ENCODE measurements at regions not wholly inside any gene's neighbourhood (a gene's known extent, or its start where the extent isn't known, plus 50 kb on each side); places are given as distances from the start of the nearest gene placed in this dataset.

DNA sequence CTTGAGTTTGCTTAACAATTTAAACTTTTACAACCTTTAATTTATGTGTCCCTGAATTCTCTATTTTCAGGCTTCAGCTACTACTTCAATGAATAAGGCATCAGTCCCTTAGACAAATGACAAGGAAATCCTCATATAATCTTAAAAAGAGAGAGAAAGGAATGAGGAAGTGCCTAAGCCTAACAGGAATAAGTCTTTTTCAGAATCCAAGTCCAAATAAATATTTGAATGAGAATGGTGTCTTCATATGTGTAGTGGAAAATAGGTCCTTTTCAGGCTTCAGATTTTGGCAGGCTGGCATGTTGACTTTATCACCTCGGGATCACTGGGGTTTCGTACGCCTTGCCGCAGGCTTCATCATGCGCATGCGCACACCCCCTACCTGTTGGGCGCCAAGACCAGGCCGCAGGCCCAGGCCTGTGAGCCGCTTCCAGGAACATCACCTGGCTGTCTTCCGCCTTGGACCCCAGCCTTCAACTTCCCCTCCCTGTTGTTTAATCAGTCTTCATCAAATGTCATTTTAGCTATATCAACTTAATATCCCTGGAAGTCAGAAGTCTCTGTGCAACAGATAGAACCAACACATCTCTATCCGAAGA lies 334.5 kb downstream of the SOX2 start:
- no peaks in the 10 kb centered on the region for H3K4me1 ChIP-seq
- TF ChIP-seq, protein P1, sequence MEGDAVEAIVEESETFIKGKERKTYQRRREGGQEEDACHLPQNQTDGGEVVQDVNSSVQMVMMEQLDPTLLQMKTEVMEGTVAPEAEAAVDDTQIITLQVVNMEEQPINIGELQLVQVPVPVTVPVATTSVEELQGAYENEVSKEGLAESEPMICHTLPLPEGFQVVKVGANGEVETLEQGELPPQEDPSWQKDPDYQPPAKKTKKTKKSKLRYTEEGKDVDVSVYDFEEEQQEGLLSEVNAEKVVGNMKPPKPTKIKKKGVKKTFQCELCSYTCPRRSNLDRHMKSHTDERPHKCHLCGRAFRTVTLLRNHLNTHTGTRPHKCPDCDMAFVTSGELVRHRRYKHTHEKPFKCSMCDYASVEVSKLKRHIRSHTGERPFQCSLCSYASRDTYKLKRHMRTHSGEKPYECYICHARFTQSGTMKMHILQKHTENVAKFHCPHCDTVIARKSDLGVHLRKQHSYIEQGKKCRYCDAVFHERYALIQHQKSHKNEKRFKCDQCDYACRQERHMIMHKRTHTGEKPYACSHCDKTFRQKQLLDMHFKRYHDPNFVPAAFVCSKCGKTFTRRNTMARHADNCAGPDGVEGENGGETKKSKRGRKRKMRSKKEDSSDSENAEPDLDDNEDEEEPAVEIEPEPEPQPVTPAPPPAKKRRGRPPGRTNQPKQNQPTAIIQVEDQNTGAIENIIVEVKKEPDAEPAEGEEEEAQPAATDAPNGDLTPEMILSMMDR (IDR thresholded peaks at IDR 0.05): no peak
- TF ChIP-seq POLR2A (IDR thresholded peaks at IDR 0.05): no peak
- intact Hi-C loops (cut with DNase I; ENCODE audit: low total_unique reads): no loop called here

DNA sequence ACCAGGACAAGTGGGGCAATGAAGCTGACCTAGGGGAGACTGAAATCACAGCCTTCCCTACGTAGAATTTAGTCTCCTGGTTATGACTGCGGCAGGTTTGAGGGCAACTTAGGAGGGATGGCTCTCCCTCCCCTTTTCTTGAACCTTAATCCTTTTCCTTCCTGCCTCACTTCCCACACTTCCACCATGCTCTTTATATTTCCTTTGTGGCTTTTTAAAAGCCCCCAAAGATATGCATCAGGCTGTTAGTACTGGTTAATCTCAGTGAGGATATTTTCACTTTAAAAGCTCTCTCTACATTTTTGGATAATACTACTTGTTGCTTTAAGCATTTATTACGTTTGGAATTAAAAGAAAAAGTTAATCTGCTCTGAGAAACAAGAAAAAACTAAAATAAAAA lies 339.2 kb downstream of the SOX2 start:
- no peak for DNase-seq
- TF ChIP-seq POLR2A (IDR thresholded peaks at IDR 0.05): no peak
- TF ChIP-seq, protein P1 (IDR thresholded peaks at IDR 0.05): no peak
- no peaks in the 10 kb centered on the region for H3K36me3 ChIP-seq
- H3K4me1 ChIP-seq: no peaks in the 10 kb centered on the region
- no peaks in the 10 kb centered on the region for H3K27me3 ChIP-seq
- intact Hi-C loops (cut with DNase I; ENCODE audit: low total_unique reads): no loop called here
- no peak overlapping the region for H3K27ac ChIP-seq
- no peak overlapping the region for H3K4me3 ChIP-seq
- H3K9me3 ChIP-seq: no peaks in the 10 kb centered on the region

More for the DNA sequence above, 334.5 kb downstream of the SOX2 start:
- Histone ChIP-seq H3K36me3 (no peaks in the 10 kb centered on the region), H3K4me3 (no peak overlapping the region), H3K27me3 (no peaks in the 10 kb centered on the region), H3K27ac (no peak overlapping the region), H3K9me3 (no peaks in the 10 kb centered on the region)
- no peak for DNase-seq

DNA sequence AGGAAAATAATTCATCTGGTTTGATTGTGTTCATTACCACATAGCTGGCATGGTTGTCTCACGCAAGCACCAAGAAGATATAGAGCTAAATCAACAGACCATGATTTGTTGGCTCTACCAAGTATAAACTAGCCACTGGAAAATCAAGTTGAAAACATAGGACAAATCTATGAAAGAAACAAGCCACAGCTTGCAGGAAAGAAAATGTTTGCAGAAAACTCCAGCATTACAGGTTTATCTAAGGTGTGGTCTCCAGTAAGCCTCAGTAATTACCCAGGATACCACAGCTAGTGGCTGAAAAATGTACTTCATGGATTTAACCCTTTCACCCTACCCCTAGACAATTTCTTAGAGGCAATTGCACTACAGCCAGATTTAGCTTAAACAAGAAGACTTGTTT lies 340.6 kb downstream of the SOX2 start:
- no peak for TF ChIP-seq POLR2A (IDR thresholded peaks at IDR 0.05)
- TF ChIP-seq, protein P1 (IDR thresholded peaks at IDR 0.05): no peak

DNA sequence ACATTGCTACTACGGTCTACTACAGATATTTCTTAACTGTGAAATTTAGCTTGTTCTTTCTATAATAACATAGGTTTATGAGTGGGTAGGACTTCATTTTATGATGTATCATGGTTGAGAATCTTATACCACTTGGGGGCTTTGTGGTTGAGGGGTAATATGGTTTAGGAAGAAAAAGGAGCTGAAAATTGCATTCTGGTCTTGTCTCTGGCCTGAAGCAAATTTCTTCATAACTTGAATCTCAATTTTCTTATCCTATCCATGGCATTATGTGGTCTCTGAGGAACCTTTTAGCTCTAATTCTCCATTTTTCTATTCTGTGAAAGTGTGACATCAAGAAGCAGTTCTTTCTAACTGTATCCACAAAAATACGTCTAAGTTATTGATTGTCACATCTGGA lies 341.0 kb downstream of the SOX2 start:
- TF ChIP-seq, protein P1 (IDR thresholded peaks at IDR 0.05): no peak
- no peak for TF ChIP-seq POLR2A (IDR thresholded peaks at IDR 0.05)
- Histone ChIP-seq H3K4me3 (no peak overlapping the region), H3K27ac (no peak overlapping the region), H3K36me3 (no peaks in the 10 kb centered on the region), H3K4me1 (no peaks in the 10 kb centered on the region), H3K27me3 (no peaks in the 10 kb centered on the region), H3K9me3 (no peaks in the 10 kb centered on the region)
- DNase-seq: no peak
- intact Hi-C loops (cut with DNase I; ENCODE audit: low total_unique reads): no loop called here

More for the DNA sequence above, 340.6 kb downstream of the SOX2 start:
- no peak overlapping the region for H3K4me3 ChIP-seq
- intact Hi-C loops (cut with DNase I; ENCODE audit: low total_unique reads): no loop called here
- DNase-seq: no peak
- H3K27me3 ChIP-seq: no peaks in the 10 kb centered on the region
- no peaks in the 10 kb centered on the region for H3K4me1 ChIP-seq
- no peak overlapping the region for H3K27ac ChIP-seq
- no peaks in the 10 kb centered on the region for H3K9me3 ChIP-seq
- no peaks in the 10 kb centered on the region for H3K36me3 ChIP-seq

DNA sequence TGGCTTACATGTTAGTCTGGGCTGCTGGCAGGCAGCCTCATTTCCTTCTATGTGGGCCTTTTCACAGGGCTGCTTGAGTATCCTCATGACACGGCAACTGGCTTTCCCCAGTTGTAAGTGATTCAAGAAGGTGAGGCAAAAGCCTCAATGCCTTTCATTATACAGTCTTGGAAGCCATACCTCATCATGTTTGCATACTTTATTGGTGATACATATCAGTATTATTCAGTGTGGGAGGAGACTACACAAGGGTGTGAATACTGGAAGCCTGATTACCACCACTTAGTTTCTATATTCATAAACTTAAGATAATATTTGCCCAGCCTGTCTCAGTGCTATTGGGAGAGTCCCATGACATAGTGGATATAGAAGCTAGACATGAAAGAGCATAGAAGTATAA lies 346.8 kb downstream of the SOX2 start:
- DNase-seq: no peak
- Histone ChIP-seq H3K27ac (no peak overlapping the region), H3K27me3 (no peaks in the 10 kb centered on the region), H3K4me3 (no peak overlapping the region), H3K9me3 (no peaks in the 10 kb centered on the region), H3K36me3 (no peaks in the 10 kb centered on the region), H3K4me1 (no peaks in the 10 kb centered on the region)
- TF ChIP-seq, protein P1 (IDR thresholded peaks at IDR 0.05): no peak
- no peak for TF ChIP-seq POLR2A (IDR thresholded peaks at IDR 0.05)
- intact Hi-C loops (cut with DNase I; ENCODE audit: low total_unique reads): no loop called here

Data from uterus (tissue), 3 donors.